SU-DHL-6 (cell line): ENCODE measurements at regions not wholly inside any gene's neighbourhood (a gene's known extent, or its start where the extent isn't known, plus 50 kb on each side); places are given as distances from the start of the nearest gene placed in this dataset.

Source experiments
- H2AFZ ChIP-seq: fragments of 200-600 bp; sonication (generic); 2 replicates; pipeline ENCODE4 v1.6.1; 2014; ENCODE audit warnings: low read depth, mild to moderate bottlenecking, moderate library complexity, mixed read lengths, antibody characterized with exemption, low read length; ENCODE audit not compliant: severe bottlenecking
- H3F3A ChIP-seq: fragments of 200-600 bp; shearing (Covaris generic); 2 replicates; pipeline ENCODE4 v1.6.0; 2016; ENCODE audit warnings: antibody characterized with exemption, mild to moderate bottlenecking; ENCODE audit not compliant: insufficient read depth
- H3K27ac ChIP-seq: fragments of 200-600 bp; sonication (generic); 2 replicates; pipeline ENCODE4 v1.5.1; 2016; ENCODE audit warnings: low read depth, mild to moderate bottlenecking, low read length, moderate library complexity, mixed read lengths
- H3K27me3 ChIP-seq: fragments of 200-600 bp; sonication (generic), shearing (Covaris generic); 2 replicates; pipeline ENCODE4 v1.6.0; 2014; ENCODE audit warnings: mild to moderate bottlenecking, low read length
- H3K36me3 ChIP-seq: fragments of 200-600 bp; sonication (generic); 2 replicates; pipeline ENCODE4 v1.6.1; 2014; ENCODE audit warnings: mild to moderate bottlenecking, low read length, mixed read lengths
- H3K4me2 ChIP-seq: fragments of 300-600, 200-600 bp; shearing (Covaris generic), sonication (generic); 2 replicates; pipeline ENCODE4 v1.6.0; 2014; ENCODE audit warnings: low read length, low read depth, mild to moderate bottlenecking; ENCODE audit not compliant: poor library complexity, severe bottlenecking
- H3K4me3 ChIP-seq: fragments of 200-600 bp; sonication (generic); 2 replicates; pipeline ENCODE4 v1.5.1; 2014; ENCODE audit warnings: antibody characterized with exemption, low read length, mild to moderate bottlenecking, mixed read lengths; ENCODE audit not compliant: insufficient read depth, poor library complexity, severe bottlenecking
- H3K79me2 ChIP-seq: fragments of 200-600 bp; sonication (generic); 2 replicates; pipeline ENCODE4 v1.6.1; 2014; ENCODE audit warnings: mild to moderate bottlenecking, low read length, moderate library complexity; ENCODE audit not compliant: insufficient read depth
- H3K9ac ChIP-seq: fragments of 200-600 bp; sonication (generic); 2 replicates; pipeline ENCODE4 v1.7.0; 2014; ENCODE audit warnings: mild to moderate bottlenecking, low read length
- H3K9me2 ChIP-seq: fragments of 200-600 bp; sonication (generic); replicated peaks from 2 replicates; pipeline ENCODE4 v1.6.1; 2014; ENCODE audit warnings: low read length; ENCODE audit not compliant: insufficient read depth
- H3K9me3 ChIP-seq: fragments of 200-600 bp; sonication (generic); 2 replicates; pipeline ENCODE4 v1.6.1; 2014; ENCODE audit warnings: low read length, mixed read lengths; ENCODE audit not compliant: insufficient read depth
- H4K20me1 ChIP-seq: fragments of 200-600 bp; sonication (generic); 2 replicates; pipeline ENCODE4 v1.6.1; 2014; ENCODE audit warnings: low read depth, mild to moderate bottlenecking, antibody characterized with exemption, low read length, moderate library complexity, mixed read lengths
- EZH2phosphoT487 ChIP-seq: fragments of 200-600 bp; sonication (generic), shearing (Covaris generic); conservative IDR thresholded peaks from 2 replicates; pipeline ENCODE4 v1.6.1; 2018; ENCODE audit warnings: mild to moderate bottlenecking, antibody characterized with exemption, low read length, moderate library complexity, mixed read lengths
- TF ChIP-seq, protein P1 (sequence below): fragments of 200-600 bp; sonication (generic); IDR thresholded peaks from one replicate; pipeline ENCODE4 v1.5.1; 2017; ENCODE audit warnings: antibody characterized with exemption, mild to moderate bottlenecking, low read length, moderate library complexity; ENCODE audit not compliant: insufficient read depth, poor library complexity, severe bottlenecking

DNA sequence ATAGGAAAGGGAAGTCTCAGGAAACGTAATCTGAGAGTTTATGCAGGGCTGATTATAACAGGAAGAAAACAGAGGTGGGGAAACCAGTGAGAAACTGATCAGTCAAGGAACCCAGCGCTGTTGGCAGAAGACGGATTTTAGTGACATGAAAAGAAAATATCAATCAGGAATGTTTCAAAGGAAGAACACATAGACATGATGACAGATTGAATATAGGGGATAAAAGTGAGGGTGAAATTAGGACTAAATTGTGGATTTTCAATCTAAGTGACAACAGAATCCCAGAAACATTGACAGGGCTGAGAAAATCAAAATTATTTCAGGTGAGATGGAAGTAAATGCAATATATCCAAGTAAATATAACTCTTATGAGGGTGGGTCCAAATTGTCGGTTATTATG is 199.8 kb upstream of the CCDC150 start:
- H3K36me3 ChIP-seq: no peaks in the 10 kb centered on the region
- no peaks in the 10 kb centered on the region for H3K9me2 ChIP-seq
- H3K4me3 ChIP-seq: no peak overlapping the region
- H3K9ac ChIP-seq: no peak overlapping the region
- no peak overlapping the region for H2AFZ ChIP-seq
- no peaks in the 10 kb centered on the region for H3K79me2 ChIP-seq
- H3K4me2 ChIP-seq: no peak overlapping the region
- H3F3A ChIP-seq: no peaks in the 10 kb centered on the region
- no peaks in the 10 kb centered on the region for H3K9me3 ChIP-seq
- TF ChIP-seq, protein P1, sequence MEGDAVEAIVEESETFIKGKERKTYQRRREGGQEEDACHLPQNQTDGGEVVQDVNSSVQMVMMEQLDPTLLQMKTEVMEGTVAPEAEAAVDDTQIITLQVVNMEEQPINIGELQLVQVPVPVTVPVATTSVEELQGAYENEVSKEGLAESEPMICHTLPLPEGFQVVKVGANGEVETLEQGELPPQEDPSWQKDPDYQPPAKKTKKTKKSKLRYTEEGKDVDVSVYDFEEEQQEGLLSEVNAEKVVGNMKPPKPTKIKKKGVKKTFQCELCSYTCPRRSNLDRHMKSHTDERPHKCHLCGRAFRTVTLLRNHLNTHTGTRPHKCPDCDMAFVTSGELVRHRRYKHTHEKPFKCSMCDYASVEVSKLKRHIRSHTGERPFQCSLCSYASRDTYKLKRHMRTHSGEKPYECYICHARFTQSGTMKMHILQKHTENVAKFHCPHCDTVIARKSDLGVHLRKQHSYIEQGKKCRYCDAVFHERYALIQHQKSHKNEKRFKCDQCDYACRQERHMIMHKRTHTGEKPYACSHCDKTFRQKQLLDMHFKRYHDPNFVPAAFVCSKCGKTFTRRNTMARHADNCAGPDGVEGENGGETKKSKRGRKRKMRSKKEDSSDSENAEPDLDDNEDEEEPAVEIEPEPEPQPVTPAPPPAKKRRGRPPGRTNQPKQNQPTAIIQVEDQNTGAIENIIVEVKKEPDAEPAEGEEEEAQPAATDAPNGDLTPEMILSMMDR: no peak
- no peak for TF ChIP-seq EZH2phosphoT487
- H3K27ac ChIP-seq: no peak overlapping the region
- no peaks in the 10 kb centered on the region for H3K27me3 ChIP-seq
- no peaks in the 10 kb centered on the region for H4K20me1 ChIP-seq

DNA sequence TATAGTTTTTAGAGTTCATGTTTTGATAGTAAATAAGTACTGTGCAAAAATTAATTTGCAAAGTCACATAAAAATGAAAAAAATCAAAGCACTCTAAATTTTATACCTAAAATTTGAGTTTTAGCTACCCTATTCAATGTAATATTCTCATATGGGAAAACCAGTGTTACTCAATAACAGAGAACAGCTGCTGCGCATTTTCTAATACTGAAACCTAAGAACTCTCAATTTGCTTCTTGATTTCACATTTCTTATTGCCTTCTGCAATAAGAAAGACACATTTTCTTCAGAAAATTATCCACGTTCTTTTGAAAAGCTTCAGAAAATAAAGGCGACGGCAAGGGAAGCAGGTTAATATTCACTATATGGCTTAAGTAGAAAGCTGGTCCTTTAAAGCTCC is 199.1 kb upstream of the CCDC150 start:
- no peaks in the 10 kb centered on the region for H4K20me1 ChIP-seq
- no peak overlapping the region for H2AFZ ChIP-seq
- no peak overlapping the region for H3K9ac ChIP-seq
- H3K36me3 ChIP-seq: no peaks in the 10 kb centered on the region
- no peak overlapping the region for H3K27ac ChIP-seq
- H3K9me2 ChIP-seq: no peaks in the 10 kb centered on the region
- H3K27me3 ChIP-seq: no peaks in the 10 kb centered on the region
- no peaks in the 10 kb centered on the region for H3F3A ChIP-seq
- no peak overlapping the region for H3K4me2 ChIP-seq
- no peaks in the 10 kb centered on the region for H3K9me3 ChIP-seq
- no peak for TF ChIP-seq EZH2phosphoT487
- TF ChIP-seq, protein P1: no peak
- no peaks in the 10 kb centered on the region for H3K79me2 ChIP-seq
- H3K4me3 ChIP-seq: no peak overlapping the region

DNA sequence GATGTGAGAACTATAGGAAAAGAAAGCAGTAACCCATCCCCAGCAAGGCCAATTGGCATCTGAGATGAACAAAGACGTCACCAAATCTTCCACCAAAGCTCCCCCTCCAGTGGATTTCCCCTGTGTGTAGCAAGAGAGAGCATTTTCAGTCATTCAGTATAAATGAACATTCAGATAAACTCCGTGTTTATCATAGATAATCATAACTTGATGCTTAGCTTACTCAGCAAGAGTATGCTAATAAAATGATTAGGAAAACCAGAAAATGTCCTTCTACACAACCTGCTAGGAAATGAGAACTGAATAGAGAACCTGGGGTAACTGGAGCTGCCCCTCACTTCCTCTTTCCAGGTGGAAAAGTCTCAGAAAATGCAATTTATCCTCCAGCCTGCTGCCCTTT is 198.0 kb upstream of the CCDC150 start:
- H3K27me3 ChIP-seq: no peaks in the 10 kb centered on the region

More for the DNA sequence above, 198.0 kb upstream of the CCDC150 start:
- no peaks in the 10 kb centered on the region for H3K79me2 ChIP-seq
- H3K9ac ChIP-seq: no peak overlapping the region
- H3K4me2 ChIP-seq: no peak overlapping the region
- H3K9me3 ChIP-seq: no peaks in the 10 kb centered on the region
- H3K36me3 ChIP-seq: no peaks in the 10 kb centered on the region
- no peaks in the 10 kb centered on the region for H4K20me1 ChIP-seq
- TF ChIP-seq, protein P1: no peak
- no peak for TF ChIP-seq EZH2phosphoT487
- H3K9me2 ChIP-seq: no peaks in the 10 kb centered on the region
- H3F3A ChIP-seq: no peaks in the 10 kb centered on the region
- no peak overlapping the region for H3K4me3 ChIP-seq
- H3K27ac ChIP-seq: no peak overlapping the region
- H2AFZ ChIP-seq: no peak overlapping the region
